Ectodermal cell (in vitro differentiated cells): ENCODE measurements at regions not wholly inside any gene's neighbourhood (a gene's known extent, or its start where the extent isn't known, plus 50 kb on each side); places are given as distances from the start of the nearest gene placed in this dataset.

Source experiments
- H3K27ac ChIP-seq: 2 replicates; pipeline ENCODE4 v1.7.0; 2013; ENCODE audit warnings: mild to moderate bottlenecking, low read depth, low read length; ENCODE audit not compliant: insufficient read depth, poor library complexity, severe bottlenecking
- H3K27me3 ChIP-seq: 2 replicates; pipeline ENCODE4 v1.7.0; 2013; ENCODE audit warnings: mild to moderate bottlenecking, low read length; ENCODE audit not compliant: insufficient read depth, control insufficient read depth, poor library complexity, severe bottlenecking
- H3K36me3 ChIP-seq: one replicate; pipeline ENCODE4 v1.7.0; 2013; ENCODE audit warnings: low read length; ENCODE audit not compliant: control insufficient read depth, insufficient read depth
- H3K4me1 ChIP-seq: one replicate; pipeline ENCODE4 v1.7.0; 2013; ENCODE audit warnings: low read length; ENCODE audit not compliant: control insufficient read depth, insufficient read depth
- H3K4me3 ChIP-seq: 2 replicates; pipeline ENCODE4 v1.7.0; 2013; ENCODE audit warnings: low read depth, low read length, control low read depth; ENCODE audit not compliant: insufficient read depth
- H3K9me3 ChIP-seq: 2 replicates; pipeline ENCODE4 v1.7.0; 2013; ENCODE audit warnings: mild to moderate bottlenecking, low read length, moderate library complexity; ENCODE audit not compliant: control insufficient read depth
- WGBS, 2 experiments: methylation state at CpG; one replicate each; pipeline ENCODE4 v1.1.7; 2013; ENCODE audit warnings: missing lambda C conversion rate in 2 of 2; 5-methylcytosine and 5-hydroxymethylcytosine counted together

GRCh38 chr20:39188266-39188765 lies 226.2 kb downstream of the DHX35 start:
- Histone ChIP-seq H3K27me3 (no peaks in the 10 kb centered on the region), H3K27ac (no peak overlapping the region), H3K36me3 (no peaks in the 10 kb centered on the region), H3K4me1 (no peaks in the 10 kb centered on the region), H3K4me3 (no peak overlapping the region), H3K9me3 (no peaks in the 10 kb centered on the region)

GRCh38 chr20:39181490-39181889 lies 219.3 kb downstream of the DHX35 start:
- Histone ChIP-seq H3K4me1 (no peaks in the 10 kb centered on the region), H3K9me3 (no peaks in the 10 kb centered on the region), H3K27me3 (no peaks in the 10 kb centered on the region), H3K4me3 (no peak overlapping the region), H3K36me3 (no peaks in the 10 kb centered on the region), H3K27ac (no peak overlapping the region)
- 73 to 78% methylated on average over 2 of the region's 2 CpGs for WGBS, 2 experiments

- Histone ChIP-seq H3K36me3 (no peaks in the 10 kb centered on the region), H3K4me1 (no peaks in the 10 kb centered on the region), H3K9me3 (no peaks in the 10 kb centered on the region), H3K27me3 (no peaks in the 10 kb centered on the region), H3K27ac (no peak overlapping the region), H3K4me3 (no peak overlapping the region)
- 88 to 91% methylated on average over 2 of the region's 2 CpGs for WGBS, 2 experiments
These were observed 214.3 kb downstream of the DHX35 start for GRCh38 chr20:39176457-39176856.

- Histone ChIP-seq H3K27ac (no peak overlapping the region), H3K9me3 (no peaks in the 10 kb centered on the region), H3K4me1 (no peaks in the 10 kb centered on the region), H3K4me3 (no peak overlapping the region), H3K27me3 (no peaks in the 10 kb centered on the region), H3K36me3 (no peaks in the 10 kb centered on the region)
- WGBS, 2 experiments, result 87 to 91% methylated on average over 2 of the region's 2 CpGs
These were observed 208.8 kb downstream of the DHX35 start for GRCh38 chr20:39170896-39171463.

- H3K27me3 ChIP-seq, result no peaks in the 10 kb centered on the region
- WGBS, 2 experiments, result 92 to 94% methylated on average over 6 of the region's 6 CpGs
- no peaks in the 10 kb centered on the region for H3K36me3 ChIP-seq
- no peaks in the 10 kb centered on the region for H3K4me1 ChIP-seq
- no peaks in the 10 kb centered on the region for H3K9me3 ChIP-seq
- H3K27ac ChIP-seq, result no peak overlapping the region
- H3K4me3 ChIP-seq, result no peak overlapping the region
These were observed 203.0 kb downstream of the DHX35 start for GRCh38 chr20:39165099-39165498.

GRCh38 chr20:39164642-39165041 lies 202.5 kb downstream of the DHX35 start:
- no peaks in the 10 kb centered on the region for H3K36me3 ChIP-seq
- 89 to 96% methylated on average over 2 of the region's 2 CpGs for WGBS, 2 experiments

GRCh38 chr20:39163993-39164392 lies 201.8 kb downstream of the DHX35 start:
- Histone ChIP-seq H3K27ac (no peak overlapping the region), H3K4me1 (no peaks in the 10 kb centered on the region)
- 96% methylated on average over 1 of the region's 1 CpG for WGBS, 2 experiments

More at GRCh38 chr20:39164642-39165041, 202.5 kb downstream of the DHX35 start:
- no peak overlapping the region for H3K27ac ChIP-seq
- no peak overlapping the region for H3K4me3 ChIP-seq
- no peaks in the 10 kb centered on the region for H3K4me1 ChIP-seq
- H3K9me3 ChIP-seq, result no peaks in the 10 kb centered on the region
- H3K27me3 ChIP-seq, result no peaks in the 10 kb centered on the region

GRCh38 chr20:39161900-39162299 lies 199.8 kb downstream of the DHX35 start:
- Histone ChIP-seq H3K27me3 (no peaks in the 10 kb centered on the region), H3K4me1 (no peaks in the 10 kb centered on the region), H3K36me3 (no peaks in the 10 kb centered on the region), H3K27ac (no peak overlapping the region), H3K4me3 (no peak overlapping the region), H3K9me3 (no peaks in the 10 kb centered on the region)
- WGBS, 2 experiments, result 67 to 70% methylated on average over 1 of the region's 1 CpG

More at GRCh38 chr20:39163993-39164392, 201.8 kb downstream of the DHX35 start:
- no peak overlapping the region for H3K4me3 ChIP-seq
- H3K36me3 ChIP-seq, result no peaks in the 10 kb centered on the region
- H3K27me3 ChIP-seq, result no peaks in the 10 kb centered on the region
- H3K9me3 ChIP-seq, result no peaks in the 10 kb centered on the region

- H3K9me3 ChIP-seq, result no peaks in the 10 kb centered on the region
- H3K4me3 ChIP-seq, result no peak overlapping the region
- H3K36me3 ChIP-seq, result no peaks in the 10 kb centered on the region
- WGBS, 2 experiments, result 90 to 93% methylated on average over 12 of the region's 12 CpGs
- no peaks in the 10 kb centered on the region for H3K27me3 ChIP-seq
- H3K27ac ChIP-seq, result no peak overlapping the region
- peaks cover 4% of the 10 kb centered on the region for H3K4me1 ChIP-seq
These were observed 193.8 kb downstream of the DHX35 start for GRCh38 chr20:39155971-39156370.

- WGBS, 2 experiments, result 97 to 98% methylated on average over 1 of the region's 1 CpG
- no peaks in the 10 kb centered on the region for H3K36me3 ChIP-seq
- H3K27me3 ChIP-seq, result no peaks in the 10 kb centered on the region
- no peaks in the 10 kb centered on the region for H3K9me3 ChIP-seq
- H3K4me1 ChIP-seq, result peaks cover 8% of the 10 kb centered on the region
- no peak overlapping the region for H3K27ac ChIP-seq
- no peak overlapping the region for H3K4me3 ChIP-seq
These were observed 190.6 kb downstream of the DHX35 start for GRCh38 chr20:39152742-39153141.

- H3K36me3 ChIP-seq, result no peaks in the 10 kb centered on the region
- peaks cover 8% of the 10 kb centered on the region for H3K4me1 ChIP-seq
- WGBS, 2 experiments, result 89 to 96% methylated on average over 4 of the region's 4 CpGs
- no peaks in the 10 kb centered on the region for H3K27me3 ChIP-seq
- H3K9me3 ChIP-seq, result no peaks in the 10 kb centered on the region
- no peak overlapping the region for H3K4me3 ChIP-seq
- H3K27ac ChIP-seq, result no peak overlapping the region
These were observed 190.0 kb downstream of the DHX35 start for GRCh38 chr20:39152126-39152525.
